GM18519 (cell line): ENCODE measurements at regions not wholly inside any gene's neighbourhood (a gene's known extent, or its start where the extent isn't known, plus 50 kb on each side); places are given as distances from the start of the nearest gene placed in this dataset.
"Not testable (repeated sequence)": the region's sequence is repeated elsewhere in the genome, so short reads cannot be mapped to it uniquely, and the experiment has no call there.

ENCODE experiments used
- ATAC-seq: cut with Tn5 transposase; IDR thresholded peaks from one replicate; pipeline ENCODE4 v1.9.1; 2021; ENCODE audit warnings: mild to moderate bottlenecking, moderate library complexity; ENCODE audit not compliant: unreplicated experiment, low FRiP score

GRCh38 chrX:13518126-13518525, 51.3 kb upstream of the EGFL6 start:
- ATAC-seq = no peak

- no peak for ATAC-seq
These were observed 54.0 kb upstream of the EGFL6 start for GRCh38 chrX:13515211-13515930.

GRCh38 chrX:13511944-13512330, 57.5 kb upstream of the EGFL6 start:
- ATAC-seq = no peak

GRCh38 chrX:13511241-13511943, 58.0 kb upstream of the EGFL6 start:
- no peak for ATAC-seq

- no peak for ATAC-seq
These were observed 61.5 kb upstream of the EGFL6 start for GRCh38 chrX:13507893-13508292.

GRCh38 chrX:13506574-13506973, 62.8 kb upstream of the EGFL6 start:
- ATAC-seq = no peak

- no peak for ATAC-seq
These were observed 66.8 kb upstream of the EGFL6 start for GRCh38 chrX:13502590-13502989.

GRCh38 chrX:13499736-13500135, 69.7 kb upstream of the EGFL6 start:
- no peak for ATAC-seq

- ATAC-seq = no peak
These were observed 71.2 kb upstream of the EGFL6 start for GRCh38 chrX:13498238-13498637.

- no peak for ATAC-seq
These were observed 74.2 kb upstream of the EGFL6 start for GRCh38 chrX:13495232-13495631.

- ATAC-seq = no peak
These were observed 74.8 kb upstream of the EGFL6 start for GRCh38 chrX:13494562-13494961.

- no peak for ATAC-seq
These were observed 75.7 kb upstream of the EGFL6 start for GRCh38 chrX:13493659-13494058.

- ATAC-seq = no peak
These were observed 77.1 kb upstream of the EGFL6 start for GRCh38 chrX:13492286-13492685.

GRCh38 chrX:13491061-13491460, 78.3 kb upstream of the EGFL6 start:
- ATAC-seq = no peak

GRCh38 chrX:13489454-13489853, 79.9 kb upstream of the EGFL6 start:
- no peak for ATAC-seq

GRCh38 chrX:13487731-13488505, 81.5 kb upstream of the EGFL6 start:
- no peak for ATAC-seq

GRCh38 chrX:13485167-13485566, 84.2 kb upstream of the EGFL6 start:
- no peak for ATAC-seq

- no peak for ATAC-seq
These were observed 85.6 kb upstream of the EGFL6 start for GRCh38 chrX:13483773-13484172.

- ATAC-seq = no peak
These were observed 86.5 kb upstream of the EGFL6 start for GRCh38 chrX:13482746-13483541.

- ATAC-seq = not testable (repeated sequence)
These were observed 88.6 kb upstream of the EGFL6 start for GRCh38 chrX:13480780-13481179.

- no peak for ATAC-seq
These were observed 90.0 kb upstream of the EGFL6 start for GRCh38 chrX:13479452-13479813.
